Gastrocnemius medialis (tissue), 4 donors: ENCODE measurements at regions not wholly inside any gene's neighbourhood (a gene's known extent, or its start where the extent isn't known, plus 50 kb on each side); places are given as distances from the start of the nearest gene placed in this dataset.

Source experiments
- ATAC-seq, 2 donors: fragments of 150-250 bp; one replicate each; pipeline ENCODE4 v1.9.1; 2016
- DNase-seq, 2 donors: peaks; one replicate each; pipeline ENCODE4 v3.0.0-alpha.2; 2019
- H3K27ac ChIP-seq, 4 donors: fragments of 200-600 bp; sonication (generic); 1 replicate in 1 of 4; 2 replicates in 3 of 4; pipeline ENCODE4 v1.5.1; 2016 to 2018; ENCODE audit warnings: mild to moderate bottlenecking in 2 of 4, moderate library complexity in 1 of 4
- H3K27me3 ChIP-seq, 3 donors: fragments of 200-600 bp; sonication (generic) in 2 of 3; 1 replicate in 1 of 3; 2 replicates in 2 of 3; pipeline versions ENCODE4 v1.5.1 to v1.6.0; 2016 to 2019; ENCODE audit warnings: mild to moderate bottlenecking in 1 of 3, moderate library complexity in 1 of 3
- H3K36me3 ChIP-seq, 2 donors: fragments of 200-600 bp; sonication (generic) in 1 of 2; one replicate each; pipeline ENCODE4 v1.5.1; 2017 to 2018
- H3K4me1 ChIP-seq, 2 donors: fragments of 200-600 bp; sonication (generic) in 1 of 2; one replicate each; pipeline ENCODE4 v1.5.1; 2016 to 2017; ENCODE audit warnings: mild to moderate bottlenecking in 2 of 2
- H3K4me3 ChIP-seq, 4 donors: fragments of 200-600 bp; sonication (generic) in 3 of 4; 1 replicate in 1 of 4; 2 replicates in 3 of 4; pipeline ENCODE4 v1.5.1; 2016 to 2019; ENCODE audit warnings: mild to moderate bottlenecking in 2 of 4
- H3K9me3 ChIP-seq, 3 donors: fragments of 200-600 bp; sonication (generic) in 2 of 3; 1 replicate in 1 of 3; 2 replicates in 2 of 3; pipeline ENCODE4 v1.5.1; 2016 to 2019
- CTCF ChIP-seq, 5 experiments: fragments of 450-650 bp in 3 of 5; fragments of 200-600 bp in 2 of 5; sonication (generic) in 2 of 5; IDR thresholded peaks in 4 of 5; conservative IDR thresholded peaks in 1 of 5; 1 replicate in 4 of 5; 2 replicates in 1 of 5; pipeline ENCODE4 v1.5.1; 2016 to 2019; ENCODE audit warnings: antibody characterized with exemption in 5 of 5, mild to moderate bottlenecking in 3 of 5, moderate library complexity in 3 of 5
- POLR2A ChIP-seq, 2 donors: fragments of 450-650 bp; IDR thresholded peaks; one replicate each; pipeline ENCODE4 v1.6.1; 2017; ENCODE audit warnings: antibody characterized with exemption in 2 of 2, mild to moderate bottlenecking in 2 of 2, moderate library complexity in 2 of 2
- in situ Hi-C, 4 donors: fragments of 200-750 bp; cut with MboI; loops; one replicate each; pipeline versions ENCODE4 v1.15.0 to v1.8.0; 2017; ENCODE audit warnings: low sequenced_read_pairs in 4 of 4
- intact Hi-C: fragments of 100-400 bp; cut with DNase I; formaldehyde crosslinking; loops from one replicate; pipeline ENCODE4 v1.15.1; 2023; ENCODE audit warnings: low total_unique reads

DNA sequence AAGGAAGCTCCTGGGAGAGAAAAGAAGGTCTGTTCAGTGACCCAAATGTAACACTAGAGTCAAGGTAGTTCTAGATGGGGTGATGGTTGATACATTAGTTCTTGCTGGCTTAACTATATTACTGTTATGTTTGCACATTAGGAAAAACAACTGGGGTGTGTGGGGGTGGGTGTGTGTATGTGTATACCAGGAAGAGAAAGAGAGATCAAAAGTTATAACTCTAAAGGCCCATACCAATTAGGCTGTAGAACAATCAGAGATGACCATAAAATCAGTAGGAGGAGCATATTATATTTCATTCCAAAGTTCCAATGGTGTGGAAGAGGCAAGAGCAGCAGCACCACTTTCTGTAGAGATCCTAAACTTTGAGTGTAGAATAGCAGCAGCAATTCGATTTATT is 134.7 kb upstream of the FMR1 start:
- TF ChIP-seq CTCF (IDR thresholded peaks at IDR 0.05 in 4 of 5, conservative IDR thresholded peaks at IDR 0.05 in 1 of 5) (no peak), POLR2A (IDR thresholded peaks at IDR 0.05) (no peak)
- Histone ChIP-seq H3K4me1 (no peaks in the 10 kb centered on the region), H3K36me3 (no peaks in the 10 kb centered on the region), H3K27me3 (no peaks in the 10 kb centered on the region), H3K27ac (no peak overlapping the region), H3K4me3 (no peak overlapping the region), H3K9me3 (no peaks in the 10 kb centered on the region)
- in situ Hi-C loops = no loop called here
- intact Hi-C loops = no loop called here
- ATAC-seq (no peak), DNase-seq (no peak)

DNA sequence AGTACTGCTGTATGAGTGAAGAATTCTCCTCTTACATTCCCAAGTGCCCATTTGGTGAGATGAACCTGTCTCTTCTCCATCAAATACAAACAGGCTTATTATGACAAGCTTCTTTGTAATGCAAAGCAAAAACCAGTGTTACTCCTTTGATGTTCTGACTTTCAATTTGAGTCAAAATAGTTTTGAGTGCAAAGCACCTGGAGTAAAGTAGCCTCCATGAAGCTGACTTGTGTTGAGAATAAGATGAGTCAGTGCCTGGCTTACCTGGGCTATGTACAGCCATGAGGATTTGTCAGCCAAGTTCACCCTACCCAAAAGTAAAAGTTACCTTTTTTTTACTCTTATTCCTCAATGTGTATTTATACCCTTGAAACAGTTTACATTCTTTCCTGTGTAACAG is 132.5 kb upstream of the FMR1 start:
- no peak for DNase-seq
- Histone ChIP-seq H3K9me3 (no peaks in the 10 kb centered on the region), H3K4me3 (no peak overlapping the region), H3K27ac (no peak overlapping the region), H3K36me3 (no peaks in the 10 kb centered on the region), H3K4me1 (no peaks in the 10 kb centered on the region), H3K27me3 (no peaks in the 10 kb centered on the region)
- ATAC-seq = no peak
- in situ Hi-C loops (no loop called here), intact Hi-C loops (no loop called here)
- TF ChIP-seq POLR2A (IDR thresholded peaks at IDR 0.05) = no peak
- TF ChIP-seq CTCF (IDR thresholded peaks at IDR 0.05 in 4 of 5, conservative IDR thresholded peaks at IDR 0.05 in 1 of 5) = no peak

GRCh38 chrX:147781844-147782243 is 129.9 kb upstream of the FMR1 start:
- Histone ChIP-seq H3K4me1 (no peaks in the 10 kb centered on the region), H3K27ac (no peak overlapping the region), H3K9me3 (no peaks in the 10 kb centered on the region), H3K4me3 (no peak overlapping the region), H3K27me3 (no peaks in the 10 kb centered on the region), H3K36me3 (no peaks in the 10 kb centered on the region)
- ATAC-seq = no peak
- TF ChIP-seq POLR2A (IDR thresholded peaks at IDR 0.05) (no peak), CTCF (IDR thresholded peaks at IDR 0.05 in 4 of 5, conservative IDR thresholded peaks at IDR 0.05 in 1 of 5) (no peak)
- intact Hi-C loops (no loop called here), in situ Hi-C loops (no loop called here)
- DNase-seq = no peak

DNA sequence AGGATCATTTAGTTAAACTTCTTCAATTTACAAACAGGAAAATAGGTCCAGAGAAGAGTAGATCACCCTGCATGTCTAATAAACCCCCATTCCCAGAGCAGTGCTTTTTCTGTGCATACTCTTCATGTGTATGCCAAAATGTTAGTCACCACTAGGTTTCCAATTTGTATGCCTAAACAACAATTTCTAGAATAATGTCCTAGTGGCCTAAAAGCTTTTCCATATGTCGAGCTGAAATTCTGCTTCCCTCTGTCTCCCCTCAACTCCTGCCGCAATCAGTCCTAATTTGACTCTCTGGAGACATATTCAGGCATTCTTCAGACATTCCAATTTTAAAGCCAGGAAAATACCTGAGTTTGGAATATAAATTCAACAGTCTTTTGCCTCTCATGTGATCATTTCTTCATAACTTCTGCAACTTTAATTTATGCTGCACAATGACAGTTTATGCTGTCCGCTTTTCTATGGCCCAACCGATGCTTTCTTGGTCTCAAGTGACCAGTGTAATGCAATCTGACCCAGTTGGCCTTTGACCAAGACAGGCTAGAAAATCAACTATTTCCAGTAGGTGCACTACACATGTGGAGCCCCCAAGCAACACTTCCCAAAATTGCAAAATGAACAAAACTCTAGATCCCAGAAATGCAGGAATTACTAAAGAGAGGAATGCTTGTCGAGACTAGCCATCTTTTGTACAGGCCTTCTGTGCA is 122.9 kb upstream of the FMR1 start:
- H3K4me1 ChIP-seq = no peaks in the 10 kb centered on the region
- TF ChIP-seq CTCF (IDR thresholded peaks at IDR 0.05 in 4 of 5, conservative IDR thresholded peaks at IDR 0.05 in 1 of 5) (no peak), POLR2A (IDR thresholded peaks at IDR 0.05) (no peak)
- no peaks in the 10 kb centered on the region for H3K9me3 ChIP-seq
- intact Hi-C loops = no loop called here
- H3K27me3 ChIP-seq = no peaks in the 10 kb centered on the region
- H3K27ac ChIP-seq = no peak overlapping the region
- no peak for DNase-seq
- in situ Hi-C loops = no loop called here
- H3K36me3 ChIP-seq = no peaks in the 10 kb centered on the region
- ATAC-seq = no peak
- H3K4me3 ChIP-seq = no peak overlapping the region

DNA sequence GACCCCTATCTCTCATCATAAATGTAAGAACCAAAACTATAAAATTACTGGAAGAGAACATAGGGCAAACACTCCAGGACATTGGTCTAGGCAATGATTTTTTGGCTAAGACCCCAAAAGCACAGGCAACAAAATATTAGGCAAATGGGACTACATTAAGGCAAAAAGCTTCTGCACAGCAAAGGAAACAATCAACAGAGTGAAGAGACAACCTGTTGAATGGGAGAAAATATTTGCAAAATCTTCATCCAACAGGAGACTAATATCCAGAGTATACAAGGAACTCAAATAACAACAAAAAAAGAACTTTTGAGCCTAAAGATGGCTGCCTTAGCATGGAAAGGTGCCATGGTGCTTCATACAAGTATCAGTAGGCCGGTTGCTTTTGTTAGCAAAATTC is 111.1 kb upstream of the FMR1 start:
- no peaks in the 10 kb centered on the region for H3K4me1 ChIP-seq
- no peaks in the 10 kb centered on the region for H3K27me3 ChIP-seq
- TF ChIP-seq CTCF (IDR thresholded peaks at IDR 0.05 in 4 of 5, conservative IDR thresholded peaks at IDR 0.05 in 1 of 5) = no peak
- no peak for TF ChIP-seq POLR2A (IDR thresholded peaks at IDR 0.05)
- ATAC-seq (no peak), DNase-seq (no peak)
- H3K36me3 ChIP-seq = no peaks in the 10 kb centered on the region
- intact Hi-C loops = no loop called here
- in situ Hi-C loops = no loop called here
- H3K4me3 ChIP-seq = no peak overlapping the region
- no peaks in the 10 kb centered on the region for H3K9me3 ChIP-seq
- H3K27ac ChIP-seq = no peak overlapping the region
